ENCODE measurements at regions not wholly inside any gene's neighbourhood (a gene's known extent, or its start where the extent isn't known, plus 50 kb on each side); places are given as distances from the start of the nearest gene placed in this dataset.

DNA sequence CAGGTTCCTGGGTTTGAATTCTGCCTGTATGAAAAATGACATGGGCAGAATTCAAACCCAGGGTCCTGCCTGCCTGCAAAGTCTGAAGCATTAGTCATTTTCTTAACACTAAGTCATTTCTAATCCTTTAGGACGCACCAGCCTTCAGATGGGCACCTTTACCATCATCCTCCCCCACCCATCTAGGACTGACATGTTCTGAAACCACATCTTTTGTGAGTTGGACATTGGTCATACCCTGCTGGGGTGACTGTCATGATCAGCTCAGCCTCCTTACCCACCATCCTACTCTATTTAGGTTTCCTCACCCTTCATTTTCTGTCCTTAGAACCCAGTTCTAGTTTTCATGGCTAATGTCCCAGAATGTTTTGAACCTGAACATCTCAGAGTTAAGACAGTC is 104.9 kb downstream of the TRIB2 start:
- Histone ChIP-seq H3K79me2 (ENCODE audit: insufficient read depth, low read length) (no peaks in the 10 kb centered on the region), H2AK5ac (ENCODE audit: insufficient read length, low read length) (no peak overlapping the region), H4K91ac (ENCODE audit: insufficient read length, low read depth, low read length) (no peak overlapping the region), H2BK20ac (ENCODE audit: low read depth, low read length, poor library complexity, severe bottlenecking) (no peak overlapping the region), H2BK5ac (ENCODE audit: insufficient read length, low read length) (no peak overlapping the region), H3T11ph (ENCODE audit: low read length) (no peak overlapping the region), H4K8ac (replicated peaks; ENCODE audit: insufficient read length, low read depth, low read length) (no peak overlapping the region), H3K23ac (ENCODE audit: insufficient read length, low read depth, low read length) (no peak overlapping the region), H3K27ac (ENCODE audit: insufficient read length, low read depth, low read length) (no peak overlapping the region), H3K23me2 (ENCODE audit: insufficient read length, low read depth, low read length, poor library complexity, severe bottlenecking) (no peaks in the 10 kb centered on the region), H3K18ac (ENCODE audit: insufficient read length, low read depth, low read length) (no peak overlapping the region), H4K20me1 (ENCODE audit: control insufficient read depth, insufficient read depth, insufficient read length) (no peaks in the 10 kb centered on the region), H2BK15ac (ENCODE audit: low read depth, low read length) (no peak overlapping the region), H4K5ac (ENCODE audit: insufficient read length, low read depth, low read length) (no peak overlapping the region), H3K27me3 (ENCODE audit: insufficient read depth, low read length) (no peaks in the 10 kb centered on the region), H3K4me2 (ENCODE audit: insufficient read depth, insufficient read length, low read length) (no peak overlapping the region), H3K56ac (ENCODE audit: insufficient read length, low read depth, low read length) (no peak overlapping the region), H2AFZ (ENCODE audit: low read length) (no peak overlapping the region), H3K9me3 (ENCODE audit: control insufficient read depth, low read depth, low read length) (no peaks in the 10 kb centered on the region), H2BK120ac (ENCODE audit: low read depth, low read length, poor library complexity, severe bottlenecking) (no peak overlapping the region), H3K4ac (ENCODE audit: low read depth, low read length) (no peak overlapping the region), H3K79me1 (ENCODE audit: insufficient read depth, low read depth, low read length, poor library complexity, severe bottlenecking) (no peaks in the 10 kb centered on the region), H3K4me1 (ENCODE audit: insufficient read depth, low read length) (no peaks in the 10 kb centered on the region; the same call in 1 of the 2 replicates), H2BK12ac (ENCODE audit: insufficient read length, low read depth, low read length) (no peak overlapping the region), H3K14ac (ENCODE audit: insufficient read depth, low read length) (no peak overlapping the region), H3K9ac (ENCODE audit: extremely low read depth, insufficient read length, low read length) (no peak overlapping the region)
- Mint-ChIP-seq H3K4me3 (no peak overlapping the region), H3K9me3 (no peaks in the 10 kb centered on the region), H3K27me3 (ENCODE audit: low read depth) (no peaks in the 10 kb centered on the region; the same call in 1 of the 2 replicates), H3K4me1 (peaks cover 5 to 8% of the 10 kb centered on the region in 2 experiments; a peak in 3 of 4 replicates), H3K27ac (no peak overlapping the region; a peak in 1 of 7 replicates), H3K36me3 (ENCODE audit: insufficient read depth in 1 of 3, low read depth in 3 of 3) (no peaks in the 10 kb centered on the region)
- WGBS (ENCODE audit: extremely low coverage, insufficient read length, low lambda C conversion rate), result no CpG with 5 or more reads among the region's 1 CpG
- DNase-seq, result no peak
- no peak for TF ChIP-seq CTCF (conservative IDR thresholded peaks at IDR 0.05)
